ENCODE measurements at regions not wholly inside any gene's neighbourhood (a gene's known extent, or its start where the extent isn't known, plus 50 kb on each side); places are given as distances from the start of the nearest gene placed in this dataset.
"Not testable (repeated sequence)": the region's sequence is repeated elsewhere in the genome, so short reads cannot be mapped to it uniquely, and the experiment has no call there.

GRCh38 chr16:29222615-29223014 lies 183.9 kb downstream of the NPIPB11 start:
- not testable (repeated sequence) for TF ChIP-seq CTCF (IDR thresholded peaks at IDR 0.05 in 4 of 5, conservative IDR thresholded peaks at IDR 0.05 in 1 of 5); POLR2A (IDR thresholded peaks at IDR 0.05)

Measured in gastrocnemius medialis (tissue), 4 donors.